Tongue (tissue), 1 donor: ENCODE measurements at regions not wholly inside any gene's neighbourhood (a gene's known extent, or its start where the extent isn't known, plus 50 kb on each side); places are given as distances from the start of the nearest gene placed in this dataset. TPM values are rescaled to one million over a fixed set of nuclear protein-coding genes. Genes with fewer than 3 reads are reported as not detected.

ENCODE experiments used
- small RNA-seq: library from RNA; depleted of rRNA; stranded (forward); fragments of <200 nt; gene quantifications from one replicate; pipeline ENCODE3, GENCODE V24; 2014; ENCODE audit warnings: low replicate concordance

Small RNAs in the stretch of these regions (small RNA-seq; reads per million reads assigned to genes)
- gene RF00019 = not detected
